GM19035 (cell line): ENCODE measurements at regions not wholly inside any gene's neighbourhood (a gene's known extent, or its start where the extent isn't known, plus 50 kb on each side); places are given as distances from the start of the nearest gene placed in this dataset.
"Not testable (repeated sequence)": the region's sequence is repeated elsewhere in the genome, so short reads cannot be mapped to it uniquely, and the experiment has no call there.

ENCODE experiments used
- ATAC-seq: cut with Tn5 transposase; IDR thresholded peaks from one replicate; pipeline ENCODE4 v1.9.1; 2021; ENCODE audit not compliant: unreplicated experiment

GRCh38 chr10:29797616-29798015 is 162.8 kb upstream of the SVIL start:
- no peak for ATAC-seq

DNA sequence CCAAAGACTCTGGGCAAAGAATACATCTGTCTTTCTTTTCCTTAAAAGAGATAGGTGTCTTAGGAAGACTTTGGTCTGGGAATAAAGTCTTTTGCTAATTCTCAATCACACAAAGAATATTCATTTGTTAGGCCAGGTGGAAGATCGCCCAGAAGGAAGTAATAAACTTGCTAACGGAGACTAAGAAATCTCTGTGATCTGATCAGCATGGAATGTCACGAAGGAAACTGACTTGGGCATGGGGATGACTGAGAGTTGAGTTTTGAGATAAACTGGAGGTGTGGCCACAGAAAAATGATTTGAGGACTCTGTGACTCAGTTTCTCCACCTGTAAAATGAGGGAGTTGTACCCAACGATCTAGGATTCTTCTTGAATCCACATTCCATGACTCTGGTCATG is 161.1 kb upstream of the SVIL start:
- ATAC-seq: no peak

GRCh38 chr10:29794776-29795611 is 160.2 kb upstream of the SVIL start:
- ATAC-seq: no peak

GRCh38 chr10:29791773-29792172 is 157.0 kb upstream of the SVIL start:
- no peak for ATAC-seq

- ATAC-seq: no peak
These were observed 155.4 kb upstream of the SVIL start for GRCh38 chr10:29790207-29790606.

- ATAC-seq: no peak
These were observed 153.3 kb upstream of the SVIL start for GRCh38 chr10:29788113-29788512.

GRCh38 chr10:29785701-29786100 is 150.9 kb upstream of the SVIL start:
- no peak for ATAC-seq

DNA sequence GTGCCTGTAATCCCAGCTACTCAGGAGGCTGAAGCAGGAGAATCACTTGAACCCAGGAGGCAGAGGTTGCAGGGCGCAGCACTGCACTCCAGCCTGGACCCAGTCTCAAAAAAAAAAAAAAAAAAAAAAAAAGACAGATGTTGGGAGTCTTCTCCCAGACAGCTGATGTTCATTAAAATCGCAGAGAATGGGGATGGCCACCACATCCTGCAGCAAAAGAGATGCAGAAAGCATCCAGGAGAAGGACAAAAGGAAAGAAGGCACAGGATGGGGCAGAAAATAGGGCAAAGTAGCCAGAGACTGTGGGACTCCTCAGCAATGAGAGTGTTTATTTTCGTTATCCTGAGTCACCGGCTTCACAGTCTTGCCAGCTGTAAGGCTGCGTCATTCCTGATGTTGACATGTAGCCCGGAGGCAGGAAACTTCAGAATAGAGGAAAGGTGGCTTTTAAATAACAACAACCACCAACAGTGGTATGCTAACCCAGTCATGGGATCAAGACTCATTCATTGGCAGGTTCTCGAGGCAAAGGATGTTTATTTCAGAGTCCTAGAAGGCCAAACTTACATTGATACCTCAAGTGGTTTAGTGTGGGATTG is 149.5 kb upstream of the SVIL start:
- ATAC-seq: no peak

- ATAC-seq: no peak
These were observed 148.6 kb upstream of the SVIL start for GRCh38 chr10:29783201-29783947.

- ATAC-seq: no peak
These were observed 145.9 kb upstream of the SVIL start for GRCh38 chr10:29780639-29781038.

- no peak for ATAC-seq
These were observed 145.3 kb upstream of the SVIL start for GRCh38 chr10:29780096-29780495.

DNA sequence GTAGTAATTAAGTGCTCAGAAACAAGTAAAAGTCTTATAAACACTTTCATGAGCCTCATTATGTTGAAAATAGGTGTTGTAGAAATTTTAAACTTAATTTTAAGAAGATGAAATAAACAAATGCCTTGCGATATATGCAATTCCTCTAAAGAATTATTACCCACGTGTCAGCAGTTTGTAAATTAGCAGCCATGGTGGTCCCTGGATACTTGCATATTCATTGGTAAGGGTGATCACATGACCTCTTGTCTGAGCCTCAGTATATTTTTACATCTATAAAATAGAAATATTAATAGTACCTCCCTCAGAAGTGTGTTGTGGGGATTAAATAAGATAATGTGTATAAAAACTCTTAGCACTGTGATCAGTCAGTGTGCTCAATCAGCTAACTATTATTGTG is 141.5 kb upstream of the SVIL start:
- no peak for ATAC-seq

DNA sequence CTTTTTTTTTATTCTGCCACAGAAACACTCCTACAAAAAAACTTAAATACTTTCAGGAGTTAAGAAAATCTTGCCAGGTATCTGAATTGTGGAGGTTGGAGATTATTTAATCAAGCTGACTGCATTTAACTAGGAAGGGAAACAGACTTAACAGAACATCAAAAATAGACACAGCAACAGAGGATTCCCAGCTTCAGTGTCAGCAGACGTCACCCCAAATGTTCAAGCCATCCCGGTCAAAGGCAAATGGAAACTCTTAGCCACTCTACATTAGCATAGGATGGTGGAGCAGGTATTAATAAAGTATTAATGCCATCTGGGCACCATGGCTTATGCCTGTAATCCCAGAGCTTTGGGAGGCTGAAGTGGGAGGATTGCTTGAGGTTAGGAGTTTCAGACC is 139.7 kb upstream of the SVIL start:
- no peak for ATAC-seq

DNA sequence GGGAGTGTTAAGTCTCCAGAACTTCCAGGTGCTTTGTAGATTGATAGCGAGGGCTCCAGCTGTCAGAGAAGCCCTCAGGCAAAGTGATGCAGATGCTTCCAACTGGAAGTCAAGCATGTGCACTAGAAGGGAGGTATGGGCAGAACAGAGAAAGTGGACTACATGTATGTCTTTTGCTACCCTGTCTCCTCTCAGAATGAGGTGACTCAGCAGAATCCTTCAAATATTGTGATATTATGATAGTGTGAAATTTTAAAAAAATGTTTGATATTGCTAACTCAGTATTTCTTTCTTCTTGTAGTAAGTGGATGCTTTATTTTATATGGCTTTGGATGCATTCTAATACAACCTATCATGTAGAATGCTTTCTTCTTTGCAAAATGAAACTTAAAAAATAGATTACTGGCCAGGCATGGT is 138.9 kb upstream of the SVIL start:
- no peak for ATAC-seq

- no peak for ATAC-seq
These were observed 137.6 kb upstream of the SVIL start for GRCh38 chr10:29772403-29772802.

DNA sequence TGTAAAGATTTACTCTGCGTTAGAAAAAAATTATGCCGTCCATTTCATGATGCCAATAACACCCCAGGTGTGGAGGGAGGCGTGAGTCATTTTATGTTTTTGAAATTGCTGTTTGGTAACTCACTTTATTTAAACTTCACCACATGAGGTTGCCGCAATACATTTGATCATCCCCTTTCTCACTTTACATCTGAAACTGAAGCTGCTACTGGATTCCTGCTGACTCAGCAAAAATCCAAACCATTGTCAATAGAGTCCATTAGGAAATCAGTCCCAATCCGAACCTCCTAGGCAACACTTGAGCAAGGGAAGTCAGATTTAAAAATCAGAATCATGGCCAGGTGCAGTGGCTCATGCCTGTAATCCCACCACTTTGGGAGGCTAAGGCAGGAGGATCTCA is 136.6 kb upstream of the SVIL start:
- no peak for ATAC-seq

GRCh38 chr10:29769277-29769676 is 134.5 kb upstream of the SVIL start:
- ATAC-seq: not testable (repeated sequence)

GRCh38 chr10:29767968-29768367 is 133.2 kb upstream of the SVIL start:
- no peak for ATAC-seq

- no peak for ATAC-seq
These were observed 132.0 kb upstream of the SVIL start for GRCh38 chr10:29766753-29767152.

DNA sequence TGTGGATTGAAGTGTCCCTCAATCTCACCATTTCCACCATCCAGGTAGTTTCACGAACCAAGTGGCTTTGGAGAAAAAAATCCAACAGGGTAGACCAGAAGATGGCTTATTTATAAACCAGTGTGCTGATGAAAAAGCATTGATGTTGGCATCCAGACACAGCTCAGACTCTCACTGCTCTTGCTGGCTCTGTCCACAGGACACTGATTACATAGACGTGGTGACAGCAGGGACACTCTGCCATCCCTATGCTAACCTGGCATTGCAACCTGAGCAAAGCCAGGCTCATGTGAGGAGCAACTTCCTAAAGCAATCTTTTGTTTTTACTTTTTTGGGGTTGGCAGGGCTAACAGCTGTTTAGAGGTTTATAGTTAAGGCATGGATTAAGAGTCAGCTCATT is 130.6 kb upstream of the SVIL start:
- no peak for ATAC-seq

- ATAC-seq: no peak
These were observed 128.6 kb upstream of the SVIL start for GRCh38 chr10:29763396-29763795.

- no peak for ATAC-seq
These were observed 127.1 kb upstream of the SVIL start for GRCh38 chr10:29761916-29762315.
